IMR-90 (cell line): ENCODE measurements at regions not wholly inside any gene's neighbourhood (a gene's known extent, or its start where the extent isn't known, plus 50 kb on each side); places are given as distances from the start of the nearest gene placed in this dataset.

Experiments used
- ATAC-seq: fragments of 200-7000 bp; cut with Tn5 transposase; 2 replicates; pipeline ENCODE4 v1.9.1; 2020; ENCODE audit warnings: low read depth, mild to moderate bottlenecking, moderate library complexity
- BruUV-seq: library from RNA; stranded (reverse); fragments of 400-500 nt; replicated peaks from 2 replicates; lab custom pipeline; 2021; lab: Mats Ljungman, UMichigan
- CTCF ChIA-PET: fragments of 300-600 bp; formaldehyde crosslinking; extraction: SDS; loops from one replicate; lab custom pipeline; 2021; ENCODE audit warnings: antibody characterized with exemption; lab: Yijun Ruan, JAX
- POLR2A ChIA-PET: fragments of 300-600 bp; sonication (Branson Sonifier 250); formaldehyde crosslinking; loops from one replicate; lab custom pipeline; 2022; ENCODE audit warnings: antibody characterized with exemption; ENCODE audit not compliant: unreplicated experiment; lab: Charles Lee
- DNase-seq: peaks from one replicate; pipeline ENCODE4 v3.0.0; 2013
- H2AFZ ChIP-seq: replicated peaks from 2 replicates; pipeline ENCODE3; 2013; ENCODE audit warnings: low read length, mild to moderate bottlenecking; ENCODE audit not compliant: poor library complexity
- H2AK5ac ChIP-seq: 2 replicates; pipeline ENCODE4 v1.6.1; 2013; ENCODE audit warnings: low read depth, low read length, inconsistent platforms
- H2AK9ac ChIP-seq: replicated peaks from 2 replicates; pipeline ENCODE3; 2013; ENCODE audit warnings: mild to moderate bottlenecking, low read depth, low read length, moderate library complexity; ENCODE audit not compliant: poor library complexity
- H2BK120ac ChIP-seq: 2 replicates; pipeline ENCODE4 v1.6.1; 2013; ENCODE audit warnings: low read depth, low read length, inconsistent platforms
- H2BK15ac ChIP-seq: 3 replicates; pipeline ENCODE4 v1.6.1; 2013; ENCODE audit warnings: low read depth, low read length, inconsistent platforms
- H2BK20ac ChIP-seq: 2 replicates; pipeline ENCODE4 v1.6.1; 2013; ENCODE audit warnings: low read depth, mild to moderate bottlenecking, inconsistent platforms, low read length, moderate library complexity
- H2BK5ac ChIP-seq: 2 replicates; pipeline ENCODE4 v1.6.1; 2013; ENCODE audit warnings: mild to moderate bottlenecking, low read depth, low read length, inconsistent platforms; ENCODE audit not compliant: poor library complexity, severe bottlenecking
- H3K14ac ChIP-seq: replicated peaks from 2 replicates; pipeline ENCODE4 v1.6.1; 2013; ENCODE audit warnings: low read depth, low read length, inconsistent platforms
- H3K18ac ChIP-seq: 2 replicates; pipeline ENCODE4 v1.6.1; 2013; ENCODE audit warnings: low read depth, low read length, control low read depth
- H3K23ac ChIP-seq: 2 replicates; pipeline ENCODE4 v1.6.1; 2013; ENCODE audit warnings: low read depth, low read length, inconsistent platforms
- H3K27ac ChIP-seq: 2 replicates; pipeline ENCODE4 v1.5.1; 2013; ENCODE audit warnings: mild to moderate bottlenecking, control low read depth, low read length; ENCODE audit not compliant: insufficient read depth
- H3K27me3 ChIP-seq: 2 replicates; pipeline ENCODE4 v1.6.1; 2013; ENCODE audit warnings: low read length; ENCODE audit not compliant: control insufficient read depth, insufficient read depth
- H3K36me3 ChIP-seq: 2 replicates; pipeline ENCODE4 v1.6.1; 2013; ENCODE audit warnings: low read length, mixed read lengths; ENCODE audit not compliant: control insufficient read depth, insufficient read depth
- H3K4ac ChIP-seq: 2 replicates; pipeline ENCODE4 v1.6.1; 2013; ENCODE audit warnings: low read depth, low read length, inconsistent platforms
- H3K4me1 ChIP-seq: 2 replicates; pipeline ENCODE4 v1.6.1; 2013; ENCODE audit warnings: low read length, mixed read lengths; ENCODE audit not compliant: control insufficient read depth, insufficient read depth
- H3K4me2 ChIP-seq: 2 replicates; pipeline ENCODE4 v1.6.1; 2013; ENCODE audit warnings: low read depth, mild to moderate bottlenecking, control low read depth, low read length, moderate library complexity
- H3K4me3 ChIP-seq: 2 replicates; pipeline ENCODE4 v1.5.1; 2013; ENCODE audit warnings: low read depth, mild to moderate bottlenecking, control low read depth, low read length, moderate library complexity; ENCODE audit not compliant: insufficient read depth
- H3K56ac ChIP-seq: 2 replicates; pipeline ENCODE4 v1.6.1; 2013; ENCODE audit warnings: low read length, inconsistent platforms; ENCODE audit not compliant: insufficient read depth; ENCODE audit errors: extremely low read depth
- H3K79me1 ChIP-seq, 2 experiments: 2 replicates each; pipeline ENCODE4 v1.6.1; 2013; ENCODE audit warnings: low read length in 2 of 2, inconsistent platforms in 1 of 2, low read depth in 1 of 2
- H3K9ac ChIP-seq: 2 replicates; pipeline ENCODE4 v1.6.1; 2013; ENCODE audit warnings: low read depth, low read length, control low read depth
- H3K9me1 ChIP-seq: 2 replicates; pipeline ENCODE4 v1.6.1; 2013; ENCODE audit warnings: low read length, inconsistent platforms; ENCODE audit not compliant: insufficient read depth
- H3K9me3 ChIP-seq: 2 replicates; pipeline ENCODE4 v1.6.1; 2013; ENCODE audit warnings: low read length; ENCODE audit not compliant: control insufficient read depth, insufficient read depth
- H4K20me1 ChIP-seq: 2 replicates; pipeline ENCODE4 v1.6.1; 2013; ENCODE audit warnings: low read length, inconsistent platforms; ENCODE audit not compliant: insufficient read depth
- H4K5ac ChIP-seq: 2 replicates; pipeline ENCODE4 v1.6.1; 2013; ENCODE audit warnings: mild to moderate bottlenecking, low read depth, low read length, control low read depth
- H4K8ac ChIP-seq, 2 experiments: 2 replicates each; pipeline ENCODE4 v1.6.1; 2013; ENCODE audit warnings: low read depth in 2 of 2, low read length in 2 of 2, control low read depth in 1 of 2, inconsistent platforms in 1 of 2
- H4K91ac ChIP-seq: 2 replicates; pipeline ENCODE4 v1.6.1; 2013; ENCODE audit warnings: low read depth, low read length, inconsistent platforms; ENCODE audit not compliant: insufficient read depth
- BHLHE40 ChIP-seq: fragments of 150-350 bp; IDR thresholded peaks from 2 replicates; pipeline ENCODE4 v1.6.1; 2016; ENCODE audit warnings: mild to moderate bottlenecking, low read depth, low read length
- CEBPB ChIP-seq: IDR thresholded peaks from 2 replicates; pipeline ENCODE4 v1.6.1; 2012; ENCODE audit warnings: low read depth, low read length, improper control_type of control experiment
- CHD1 ChIP-seq: IDR thresholded peaks from 2 replicates; pipeline ENCODE4 v1.6.1; 2012; ENCODE audit warnings: low read depth, low read length, improper control_type of control experiment
- CTCF ChIP-seq: conservative IDR thresholded peaks from 2 replicates; pipeline ENCODE4 v1.5.1; 2012; ENCODE audit warnings: mild to moderate bottlenecking, low read depth, low read length, improper control_type of control experiment
- ELK1 ChIP-seq: fragments of 150-350 bp; IDR thresholded peaks from 2 replicates; pipeline ENCODE4 v1.6.1; 2016; ENCODE audit warnings: low read depth, mild to moderate bottlenecking, low read length, moderate library complexity, borderline replicate concordance
- FOS ChIP-seq: fragments of 150-350 bp; IDR thresholded peaks from 2 replicates; pipeline ENCODE4 v1.6.1; 2016; ENCODE audit warnings: low read depth, low read length
- MAFK ChIP-seq: IDR thresholded peaks from 2 replicates; pipeline ENCODE4 v1.6.1; 2012; ENCODE audit warnings: low read depth, low read length, improper control_type of control experiment
- MAZ ChIP-seq: IDR thresholded peaks from 2 replicates; pipeline ENCODE4 v1.6.1; 2012; ENCODE audit warnings: low read depth, mild to moderate bottlenecking, low read length, improper control_type of control experiment, moderate library complexity, borderline replicate concordance
- MXI1 ChIP-seq: IDR thresholded peaks from 2 replicates; pipeline ENCODE4 v1.6.1; 2012; ENCODE audit warnings: low read depth, mild to moderate bottlenecking, low read length, moderate library complexity, borderline replicate concordance
- NFE2L2 ChIP-seq: fragments of 150-350 bp; IDR thresholded peaks from 2 replicates; pipeline ENCODE4 v1.6.1; 2016; ENCODE audit warnings: low read depth, mild to moderate bottlenecking, low read length
- POLR2A ChIP-seq: IDR thresholded peaks from 2 replicates; pipeline ENCODE4 v1.6.1; 2012; ENCODE audit warnings: mild to moderate bottlenecking, low read depth, low read length
- RAD21 ChIP-seq: IDR thresholded peaks from 2 replicates; pipeline ENCODE4 v1.6.1; 2012; ENCODE audit warnings: low read length, improper control_type of control experiment
- RCOR1 ChIP-seq: IDR thresholded peaks from 2 replicates; pipeline ENCODE4 v1.6.1; 2012; ENCODE audit warnings: mild to moderate bottlenecking, low read length, improper control_type of control experiment; ENCODE audit not compliant: insufficient replicate concordance
- RFX5 ChIP-seq: IDR thresholded peaks from 2 replicates; pipeline ENCODE4 v1.8.0; 2012; ENCODE audit warnings: low read depth, mild to moderate bottlenecking, low read length, moderate library complexity
- SMC3 ChIP-seq: fragments of 150-350 bp; IDR thresholded peaks from 2 replicates; pipeline ENCODE4 v1.6.1; 2016; ENCODE audit warnings: low read depth, mild to moderate bottlenecking, antibody characterized with exemption, low read length, moderate library complexity
- USF2 ChIP-seq: fragments of 150-350 bp; IDR thresholded peaks from 2 replicates; pipeline ENCODE4 v1.6.1; 2017; ENCODE audit warnings: mild to moderate bottlenecking, antibody characterized with exemption, low read length, low read depth
- WGBS, 2 experiments: methylation state at CpG; one replicate each; pipeline versions ENCODE4 v1.1.5 to v1.1.7; 2013; ENCODE audit warnings: missing lambda C conversion rate in 2 of 2; ENCODE audit not compliant: insufficient read length in 1 of 2; ENCODE audit errors: extremely low coverage in 2 of 2; 5-methylcytosine and 5-hydroxymethylcytosine counted together
- dilution Hi-C: fragments of 300-500 bp; cut with HindIII; formaldehyde crosslinking; loops from one replicate; pipeline ENCODE4 v1.14.3; 2018; ENCODE audit warnings: low sequenced_read_pairs; ENCODE audit not compliant: unreplicated experiment
- in situ Hi-C: fragments of 300-500 bp; cut with MboI; formaldehyde crosslinking; loops from 3 replicates; pipeline ENCODE4 v1.14.3; 2019; ENCODE audit warnings: low sequenced_read_pairs, inconsistent platforms, mixed read lengths
- intact Hi-C: fragments of 100-400 bp; cut with micrococcal nuclease; formaldehyde crosslinking; loops from 2 replicates; pipeline ENCODE4 v1.10.0; 2022

DNA sequence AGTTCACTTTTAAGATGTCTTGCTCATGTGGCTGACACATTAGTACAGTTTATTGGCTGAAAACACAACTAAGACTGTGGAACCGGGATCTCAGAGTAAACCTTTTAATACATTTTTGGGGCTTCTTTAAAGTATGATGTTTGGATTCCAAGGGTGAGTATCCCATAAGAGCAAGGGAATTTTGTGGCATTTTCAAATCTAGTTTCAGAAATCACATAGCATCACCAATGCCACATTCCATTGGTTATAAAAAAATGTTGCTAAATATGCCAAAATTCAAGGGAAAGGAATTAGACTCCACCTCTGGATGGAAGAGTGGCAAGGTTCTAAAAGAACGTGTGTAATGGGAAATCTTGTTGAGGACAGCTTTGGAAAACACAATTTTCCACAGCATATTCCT, 338.6 kb downstream of the COL12A1 start:
- BruUV-seq: no TSS peak
- H2BK15ac ChIP-seq: no peak overlapping the region
- no peaks in the 10 kb centered on the region for H4K20me1 ChIP-seq
- intact Hi-C loops: no loop called here
- H3K4me2 ChIP-seq: no peak overlapping the region
- no peaks in the 10 kb centered on the region for H3K36me3 ChIP-seq
- POLR2A ChIA-PET: no interaction called here
- ATAC-seq (0 out of 2 replicates have a peak, but pooled peaks have one; percentile 29), DNase-seq (no peak)
- CTCF ChIA-PET: no interaction called here
- no peak overlapping the region for H3K9ac ChIP-seq
- no peak for TF ChIP-seq MXI1
- TF ChIP-seq ELK1: no peak
- TF ChIP-seq MAZ: no peak
- no peak for TF ChIP-seq MAFK
- no peak for TF ChIP-seq RFX5
- no peak for TF ChIP-seq FOS
- no peak for TF ChIP-seq USF2
- TF ChIP-seq CHD1: no peak
- no peak for TF ChIP-seq RCOR1
- no peak for TF ChIP-seq NFE2L2
- TF ChIP-seq BHLHE40: no peak
- no peak for TF ChIP-seq CTCF
- TF ChIP-seq SMC3: no peak
- TF ChIP-seq POLR2A: no peak
- no peak for TF ChIP-seq RAD21
- TF ChIP-seq CEBPB: no peak
- no peaks in the 10 kb centered on the region for H3K79me1 ChIP-seq
- no peak overlapping the region for H3K18ac ChIP-seq
- dilution Hi-C loops: no loop called here
- no peak overlapping the region for H3K4ac ChIP-seq
- H3K27ac ChIP-seq: no peak overlapping the region
- H2AK5ac ChIP-seq: no peak overlapping the region
- no peak overlapping the region for H2AK9ac ChIP-seq
- H2AFZ ChIP-seq: no peak overlapping the region
- H2BK20ac ChIP-seq: no peak overlapping the region
- H3K4me1 ChIP-seq: no peaks in the 10 kb centered on the region
- no peak overlapping the region for H4K5ac ChIP-seq
- no peaks in the 10 kb centered on the region for H3K27me3 ChIP-seq
- H4K91ac ChIP-seq: no peak overlapping the region
- no peaks in the 10 kb centered on the region for H3K9me1 ChIP-seq
- no CpG with 5 or more reads among the region's 2 CpGs for WGBS, 2 experiments
- H3K4me3 ChIP-seq: no peak overlapping the region
- H3K23ac ChIP-seq: no peak overlapping the region
- no peak overlapping the region for H4K8ac ChIP-seq
- in situ Hi-C loops: no loop called here
- H2BK120ac ChIP-seq: no peak overlapping the region
- no peak overlapping the region for H3K56ac ChIP-seq
- no peak overlapping the region for H2BK5ac ChIP-seq
- H3K14ac ChIP-seq: no peak overlapping the region
- H3K9me3 ChIP-seq: no peaks in the 10 kb centered on the region
